HepG2 (cell line): ENCODE measurements at regions not wholly inside any gene's neighbourhood (a gene's known extent, or its start where the extent isn't known, plus 50 kb on each side); places are given as distances from the start of the nearest gene placed in this dataset.

Experiments
- ATAC-seq: fragments of 200-7000 bp; cut with Tn5 transposase; 3 replicates; pipeline ENCODE4 v1.9.1; 2020; ENCODE audit warnings: mild to moderate bottlenecking, moderate library complexity
- BruUV-seq: library from RNA; stranded (reverse); fragments of 400-500 nt; replicated peaks from 2 replicates; lab custom pipeline; 2021; lab: Mats Ljungman, UMichigan
- CTCF ChIA-PET: fragments of 300-600 bp; formaldehyde crosslinking; extraction: SDS; loops from one replicate; lab custom pipeline; 2021; ENCODE audit warnings: low total read pairs, inconsistent platforms, low intra/inter-chr PET ratio; lab: Yijun Ruan, JAX
- POLR2A ChIA-PET: fragments of 350-600 bp; sonication (Branson Sonifier 250); formaldehyde crosslinking; loops from one replicate; lab custom pipeline; 2020; ENCODE audit warnings: antibody characterized with exemption, inconsistent platforms; lab: Yijun Ruan, JAX
- DNase-seq: peaks from one replicate; pipeline ENCODE4 v3.0.0-alpha.2; 2015; ENCODE audit warnings: low spot score
- FAIRE-seq: peaks from 3 replicates; lab custom pipeline; 2011; peaks lifted over from hg19 to GRCh38; lab: Jason Lieb, UNC
- H2AFZ ChIP-seq: one replicate; pipeline ENCODE4 v1.6.1; 2011; ENCODE audit warnings: low read length, inconsistent platforms
- H3K27ac ChIP-seq: fragments of 300-600 bp; 3 replicates; pipeline ENCODE4 v1.8.0; 2011; ENCODE audit warnings: mixed run types, mild to moderate bottlenecking, mixed read lengths, low read length, inconsistent platforms; ENCODE audit not compliant: insufficient read depth; ENCODE audit errors: extremely low read length
- H3K27me3 ChIP-seq, 2 experiments: fragments of 200-600 bp in 1 of 2; 2 replicates in 1 of 2; 3 replicates in 1 of 2; pipeline versions ENCODE4 v1.6.0 to v1.8.0; 2011; ENCODE audit warnings: low read length in 2 of 2, mild to moderate bottlenecking in 2 of 2, moderate library complexity in 2 of 2, inconsistent platforms in 1 of 2; ENCODE audit not compliant: insufficient read depth in 2 of 2, control insufficient read depth in 1 of 2
- H3K36me3 ChIP-seq, 2 experiments: fragments of 200-600 bp in 1 of 2; replicated peaks in 1 of 2; 2 replicates in 1 of 2; 3 replicates in 1 of 2; pipeline versions ENCODE4 v1.5.1 to v1.8.0; 2011; ENCODE audit warnings: low read length in 2 of 2, inconsistent platforms in 1 of 2; ENCODE audit not compliant: insufficient read depth in 2 of 2, control insufficient read depth in 1 of 2
- H3K4me1 ChIP-seq: 2 replicates; pipeline ENCODE4 v1.5.1; 2012; ENCODE audit warnings: low read length, inconsistent platforms; ENCODE audit not compliant: insufficient read depth
- H3K4me2 ChIP-seq: 2 replicates; pipeline ENCODE4 v1.6.0; 2011; ENCODE audit warnings: low read depth, low read length, inconsistent platforms
- H3K4me3 ChIP-seq, 3 experiments: fragments of 200-600 bp in 1 of 3; sonication (generic), shearing (Covaris generic) in 1 of 3; replicated peaks in 1 of 3; 2 replicates each; pipeline ENCODE4 v1.5.1; 2011 to 2016; ENCODE audit warnings: low read length in 3 of 3, inconsistent platforms in 2 of 3, low read depth in 2 of 3, mild to moderate bottlenecking in 2 of 3, control low read depth in 1 of 3, mixed read lengths in 1 of 3; ENCODE audit not compliant: insufficient read depth in 1 of 3
- H3K79me2 ChIP-seq: one replicate; pipeline ENCODE4 v1.6.1; 2011; ENCODE audit warnings: low read length, inconsistent platforms; ENCODE audit not compliant: insufficient read depth
- H3K9ac ChIP-seq: 2 replicates; pipeline ENCODE4 v1.6.0; 2011; ENCODE audit warnings: mild to moderate bottlenecking, low read depth, low read length, inconsistent platforms; ENCODE audit not compliant: insufficient read depth
- H3K9me3 ChIP-seq: 2 replicates; pipeline ENCODE4 v1.5.1; 2012; ENCODE audit warnings: mild to moderate bottlenecking, low read length
- H4K20me1 ChIP-seq: 2 replicates; pipeline ENCODE4 v1.6.0; 2011; ENCODE audit warnings: inconsistent platforms, mild to moderate bottlenecking, low read length, moderate library complexity; ENCODE audit not compliant: insufficient read depth
- CC2D1A ChIP-seq: sonication (generic); formaldehyde crosslinking; IDR thresholded peaks from 2 replicates; pipeline ENCODE4 v1.8.1; 2023; ENCODE audit warnings: mild to moderate bottlenecking, missing genetic modification reagents
- HOXA7 ChIP-seq: sonication (generic); formaldehyde crosslinking; IDR thresholded peaks from 2 replicates; pipeline ENCODE4 v1.8.1; 2022; ENCODE audit warnings: mild to moderate bottlenecking, missing genetic modification reagents, moderate library complexity
- NFYB ChIP-seq: sonication (generic); formaldehyde crosslinking; IDR thresholded peaks from 2 replicates; pipeline ENCODE4 v1.4.0; 2020; ENCODE audit warnings: missing genetic modification reagents
- SALL2 ChIP-seq: sonication (generic); formaldehyde crosslinking; IDR thresholded peaks from 2 replicates; pipeline ENCODE4 v1.8.1; 2023; ENCODE audit warnings: mild to moderate bottlenecking, missing genetic modification reagents, inconsistent platforms
- ZBED4 ChIP-seq: sonication (generic); formaldehyde crosslinking; IDR thresholded peaks from 2 replicates; pipeline ENCODE4 v1.4.0; 2020; ENCODE audit warnings: missing genetic modification reagents, borderline replicate concordance
- ZNF143 ChIP-seq: sonication (generic); formaldehyde crosslinking; IDR thresholded peaks from 2 replicates; pipeline ENCODE4 v1.4.0; 2020; ENCODE audit warnings: missing genetic modification reagents
- ZNF160 ChIP-seq: sonication (generic); formaldehyde crosslinking; IDR thresholded peaks from 2 replicates; pipeline ENCODE4 v1.8.0; 2022; ENCODE audit warnings: mild to moderate bottlenecking, inconsistent platforms, missing genetic modification reagents
- ZNF687 ChIP-seq: sonication (generic); formaldehyde crosslinking; IDR thresholded peaks from 2 replicates; pipeline ENCODE4 v1.5.1; 2020; ENCODE audit warnings: mild to moderate bottlenecking, missing genetic modification reagents, moderate library complexity
- ZSCAN30 ChIP-seq: sonication (generic); formaldehyde crosslinking; IDR thresholded peaks from 2 replicates; pipeline ENCODE4 v1.5.0; 2020; ENCODE audit warnings: mild to moderate bottlenecking, missing genetic modification reagents
- WGBS: methylation state at CpG from one replicate; pipeline ENCODE4 v1.1.6; 2017; ENCODE audit warnings: low lambda C conversion rate; 5-methylcytosine and 5-hydroxymethylcytosine counted together
- in situ Hi-C: cut with HindIII; loops from 2 replicates; pipeline ENCODE4 v1.10.0; 2017; ENCODE audit warnings: low pct_unique_long_range_greater_than_20kb; ENCODE audit not compliant: extremely low pct_ligation_motif_present
- intact Hi-C: fragments of 100-400 bp; cut with micrococcal nuclease; formaldehyde crosslinking; loops from one replicate; pipeline ENCODE4 v1.10.0; 2022; ENCODE audit not compliant: unreplicated experiment

- TF ChIP-seq ZBED4 (CRISPR knock-in tag) (no peak), HOXA7 (CRISPR knock-in tag) (no peak), CC2D1A (CRISPR knock-in tag) (no peak)
These were observed 85.5 kb downstream of the RTL3 start (continued) for GRCh38 chrX:78573630-78574029.

- H2AFZ ChIP-seq, result no peak overlapping the region
- CTCF ChIA-PET, result no interaction called here
- FAIRE-seq, result no peak
- H3K4me2 ChIP-seq, result no peak overlapping the region
- no peaks in the 10 kb centered on the region for H3K36me3 ChIP-seq
- no peak overlapping the region for H3K9ac ChIP-seq
- no peaks in the 10 kb centered on the region for H3K27me3 ChIP-seq
- TF ChIP-seq ZNF143 (CRISPR knock-in tag) (no peak), ZNF687 (CRISPR knock-in tag) (no peak), SALL2 (CRISPR knock-in tag) (no peak), NFYB (CRISPR knock-in tag) (no peak), ZSCAN30 (CRISPR knock-in tag) (no peak), ZNF160 (CRISPR knock-in tag) (no peak)
- TF ChIP-seq, all 625 proteins: peak for 0
- in situ Hi-C loops, result no loop called here
- Histone ChIP-seq H3K4me3 (no peak overlapping the region), H3K27ac (no peak overlapping the region), H3K4me1 (no peaks in the 10 kb centered on the region), H4K20me1 (no peaks in the 10 kb centered on the region), H3K9me3 (no peaks in the 10 kb centered on the region), H3K79me2 (no peaks in the 10 kb centered on the region)
- DNase-seq (no peak), ATAC-seq (no peak)
- BruUV-seq, result no TSS peak
- POLR2A ChIA-PET, result no interaction called here
- 45% methylated on average over 2 of the region's 2 CpGs for WGBS
- intact Hi-C loops, result no loop called here
These were observed 87.3 kb downstream of the RTL3 start for GRCh38 chrX:78571849-78572248.
